ENCODE measurements at regions not wholly inside any gene's neighbourhood (a gene's known extent, or its start where the extent isn't known, plus 50 kb on each side); places are given as distances from the start of the nearest gene placed in this dataset.
A peak's percentile ranks its signal among the peaks of the same experiment; 100 is the strongest.

DNA sequence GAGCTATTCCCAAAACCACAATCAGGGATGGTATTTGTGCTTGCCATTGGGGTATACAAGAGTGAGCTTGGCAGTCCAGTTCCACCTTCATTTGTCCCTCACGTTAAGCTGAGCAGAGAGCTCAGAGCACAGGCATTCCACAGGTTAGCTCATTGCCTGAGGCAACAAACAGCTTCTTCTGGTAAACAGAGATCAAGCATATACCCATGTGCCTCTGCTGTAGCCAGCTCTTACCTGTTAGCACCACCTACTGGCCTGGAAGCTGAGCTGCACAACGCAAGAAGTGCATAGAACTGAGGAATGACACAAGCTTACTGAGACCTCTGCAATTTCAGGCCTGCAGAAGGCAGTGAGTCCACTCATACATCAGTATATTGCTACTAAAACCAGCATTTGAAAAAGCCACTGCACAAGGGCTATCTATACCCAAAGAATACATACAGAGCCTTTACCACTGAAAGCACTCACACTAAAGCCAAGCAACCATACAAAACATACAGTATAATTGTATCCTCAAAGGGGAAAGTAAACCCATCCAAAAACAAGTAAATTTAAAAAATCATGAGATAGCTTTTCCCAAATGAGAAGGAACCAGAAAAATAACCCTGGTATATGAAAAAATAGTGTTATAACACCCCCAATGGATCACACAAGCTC, 258.3 kb upstream of the GABRA2 start:
- no peak for TF ChIP-seq POLR2AphosphoS5 (IDR thresholded peaks at IDR 0.05)
- TF ChIP-seq, protein P1, sequence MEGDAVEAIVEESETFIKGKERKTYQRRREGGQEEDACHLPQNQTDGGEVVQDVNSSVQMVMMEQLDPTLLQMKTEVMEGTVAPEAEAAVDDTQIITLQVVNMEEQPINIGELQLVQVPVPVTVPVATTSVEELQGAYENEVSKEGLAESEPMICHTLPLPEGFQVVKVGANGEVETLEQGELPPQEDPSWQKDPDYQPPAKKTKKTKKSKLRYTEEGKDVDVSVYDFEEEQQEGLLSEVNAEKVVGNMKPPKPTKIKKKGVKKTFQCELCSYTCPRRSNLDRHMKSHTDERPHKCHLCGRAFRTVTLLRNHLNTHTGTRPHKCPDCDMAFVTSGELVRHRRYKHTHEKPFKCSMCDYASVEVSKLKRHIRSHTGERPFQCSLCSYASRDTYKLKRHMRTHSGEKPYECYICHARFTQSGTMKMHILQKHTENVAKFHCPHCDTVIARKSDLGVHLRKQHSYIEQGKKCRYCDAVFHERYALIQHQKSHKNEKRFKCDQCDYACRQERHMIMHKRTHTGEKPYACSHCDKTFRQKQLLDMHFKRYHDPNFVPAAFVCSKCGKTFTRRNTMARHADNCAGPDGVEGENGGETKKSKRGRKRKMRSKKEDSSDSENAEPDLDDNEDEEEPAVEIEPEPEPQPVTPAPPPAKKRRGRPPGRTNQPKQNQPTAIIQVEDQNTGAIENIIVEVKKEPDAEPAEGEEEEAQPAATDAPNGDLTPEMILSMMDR (IDR thresholded peaks at IDR 0.05) = peak; percentile 22 to 51 (median 37)
